B cell (primary cell): ENCODE measurements at regions not wholly inside any gene's neighbourhood (a gene's known extent, or its start where the extent isn't known, plus 50 kb on each side); places are given as distances from the start of the nearest gene placed in this dataset.

Experiments used
- ATAC-seq: fragments of 200-7000 bp; cut with Tn5 transposase; one replicate; pipeline ENCODE4 v1.10.0; 2021; ENCODE audit warnings: low read depth, mild to moderate bottlenecking, moderate number of reproducible peaks, moderate library complexity
- CTCF ChIA-PET: fragments of 350-600 bp; sonication (Branson Sonifier 250); formaldehyde crosslinking; loops from one replicate; lab custom pipeline; 2021; ENCODE audit warnings: antibody characterized with exemption, inconsistent platforms; lab: Charles Lee
- POLR2A ChIA-PET: fragments of 350-600 bp; sonication (Branson Sonifier 250); formaldehyde crosslinking; loops from one replicate; lab custom pipeline; 2021; ENCODE audit warnings: antibody characterized with exemption; lab: Charles Lee
- DNase-seq: peaks from one replicate; pipeline ENCODE4 v3.0.0; 2013
- H2AFZ ChIP-seq: 2 replicates; pipeline ENCODE4 v1.6.1; 2012; ENCODE audit warnings: mild to moderate bottlenecking, low read depth, low read length; ENCODE audit not compliant: insufficient read depth, poor library complexity, severe bottlenecking
- H3K27ac ChIP-seq, 2 donors: 1 replicate in 1 of 2; 2 replicates in 1 of 2; pipeline ENCODE4 v1.5.1; 2012 to 2013; ENCODE audit warnings: low read length in 2 of 2, mild to moderate bottlenecking in 2 of 2, moderate library complexity in 1 of 2
- H3K27me3 ChIP-seq, 4 experiments: fragments of 200-600 bp in 1 of 4; sonication (generic) in 1 of 4; replicated peaks in 1 of 4; 1 replicate in 2 of 4; 2 replicates in 2 of 4; pipeline versions ENCODE4 v1.6.1 to v1.7.0; 2013 to 2016; ENCODE audit warnings: low read length in 3 of 4, mild to moderate bottlenecking in 2 of 4, mixed read lengths in 1 of 4, moderate library complexity in 1 of 4; ENCODE audit not compliant: insufficient read depth in 4 of 4, control insufficient read depth in 3 of 4; ENCODE audit errors: control extremely low read depth in 1 of 4
- H3K36me3 ChIP-seq, 2 experiments: replicated peaks in 1 of 2; 1 replicate in 1 of 2; 2 replicates in 1 of 2; pipeline versions ENCODE4 v1.6.1 to v1.7.1; 2013; ENCODE audit warnings: low read length in 1 of 2; ENCODE audit not compliant: insufficient read depth in 2 of 2, control insufficient read depth in 1 of 2; ENCODE audit errors: control extremely low read depth in 1 of 2, extremely low read depth in 1 of 2
- H3K4me1 ChIP-seq, 2 donors: fragments of 200-600 bp in 1 of 2; sonication (generic) in 1 of 2; 1 replicate in 1 of 2; 2 replicates in 1 of 2; pipeline versions ENCODE4 v1.5.1 to v1.6.1; 2013 to 2017; ENCODE audit warnings: low read length in 2 of 2; ENCODE audit not compliant: control insufficient read depth in 2 of 2, insufficient read depth in 2 of 2
- H3K4me2 ChIP-seq: replicated peaks from 2 replicates; pipeline ENCODE3; 2012; ENCODE audit warnings: mild to moderate bottlenecking, low read depth, low read length; ENCODE audit not compliant: poor library complexity, severe bottlenecking
- H3K4me3 ChIP-seq, 5 experiments: fragments of 200-600 bp in 1 of 5; sonication (generic) in 1 of 5; 1 replicate in 3 of 5; 2 replicates in 2 of 5; pipeline versions ENCODE4 v1.5.1 to v1.7.0; 2011 to 2016; ENCODE audit warnings: low read length in 4 of 5, mild to moderate bottlenecking in 4 of 5, low read depth in 2 of 5, control low read depth in 1 of 5, moderate library complexity in 1 of 5; ENCODE audit not compliant: insufficient read depth in 1 of 5; ENCODE audit errors: control extremely low read depth in 1 of 5, extremely low read depth in 1 of 5
- H3K79me2 ChIP-seq: fragments of 200-600 bp; sonication (generic); one replicate; pipeline ENCODE4 v1.6.0; 2016; ENCODE audit warnings: low read length; ENCODE audit not compliant: control insufficient read depth, insufficient read depth
- H3K9ac ChIP-seq: fragments of 200-600 bp; sonication (generic); 2 replicates; pipeline ENCODE4 v1.6.1; 2017; ENCODE audit warnings: mild to moderate bottlenecking, low read length, moderate library complexity
- H3K9me3 ChIP-seq, 3 donors: one replicate each; pipeline versions ENCODE4 v1.6.1 to v1.7.1; 2013; ENCODE audit warnings: low read length in 2 of 3; ENCODE audit not compliant: control insufficient read depth in 2 of 3, insufficient read depth in 1 of 3; ENCODE audit errors: control extremely low read depth in 1 of 3
- H4K20me1 ChIP-seq: 2 replicates; pipeline ENCODE4 v1.6.0; 2012; ENCODE audit warnings: mild to moderate bottlenecking, low read length; ENCODE audit not compliant: insufficient read depth, control insufficient read depth, poor library complexity, severe bottlenecking
- H3K27ac Mint-ChIP-seq: one replicate; pipeline ENCODE4 v1.8.0; 2021; ENCODE audit warnings: mixed read lengths
- H3K27me3 Mint-ChIP-seq: one replicate; pipeline ENCODE4 v1.8.0; 2021; ENCODE audit warnings: mixed read lengths
- H3K4me1 Mint-ChIP-seq: one replicate; pipeline ENCODE4 v1.8.0; 2021; ENCODE audit warnings: mixed read lengths
- H3K4me3 Mint-ChIP-seq: one replicate; pipeline ENCODE4 v1.8.0; 2021; ENCODE audit warnings: mixed read lengths
- H3K9me3 Mint-ChIP-seq: one replicate; pipeline ENCODE4 v1.8.0; 2022; ENCODE audit warnings: mixed read lengths; ENCODE audit not compliant: insufficient read depth
- EZH2 ChIP-seq: IDR thresholded peaks from 2 replicates; pipeline ENCODE4 v1.6.1; 2012; ENCODE audit warnings: borderline replicate concordance, low read depth, mild to moderate bottlenecking, moderate library complexity, low read length; ENCODE audit not compliant: insufficient read depth, poor library complexity, severe bottlenecking
- whole genome bisulfite sequencing: methylation state at CpG from one replicate; pipeline ENCODE4 v1.1.5; 2013; ENCODE audit warnings: missing lambda C conversion rate; ENCODE audit not compliant: insufficient coverage; 5-methylcytosine and 5-hydroxymethylcytosine counted together
- intact Hi-C: fragments of 100-400 bp; cut with micrococcal nuclease; formaldehyde crosslinking; loops from one replicate; pipeline ENCODE4 v1.10.0; 2022

GRCh38 chr12:88921890-88922532 is 341.7 kb upstream of the KITLG start:
- Mint-ChIP-seq H3K4me1 (no peaks in the 10 kb centered on the region), H3K9me3 (no peaks in the 10 kb centered on the region), H3K4me3 (no peak overlapping the region), H3K27ac (no peak overlapping the region), H3K27me3 (no peaks in the 10 kb centered on the region)
- Histone ChIP-seq H3K36me3 (no peaks in the 10 kb centered on the region), H3K4me1 (no peaks in the 10 kb centered on the region), H3K9ac (no peak overlapping the region), H3K9me3 (no peaks in the 10 kb centered on the region), H3K4me2 (no peak overlapping the region), H3K27me3 (no peaks in the 10 kb centered on the region), H3K4me3 (no peak overlapping the region), H4K20me1 (no peaks in the 10 kb centered on the region), H3K79me2 (no peaks in the 10 kb centered on the region), H3K27ac (no peak overlapping the region), H2AFZ (no peak overlapping the region)
- no peak for DNase-seq
- ChIA-PET CTCF (no interaction called here), POLR2A (no interaction called here)
- intact Hi-C loops: no loop called here
- no peak for TF ChIP-seq EZH2
- WGBS: 87% methylated on average over 3 of the region's 3 CpGs
- ATAC-seq: no peak

- WGBS: no CpG with 5 or more reads among the region's 1 CpG
- H3K27me3 ChIP-seq: no peaks in the 10 kb centered on the region
- POLR2A ChIA-PET: interaction anchor here (0.7 kb wide), 1 partner anchor 237 kb away, joined by 3 read pairs; no protein-coding TSS in a partner anchor
- no peaks in the 10 kb centered on the region for H3K9me3 ChIP-seq
- no peak overlapping the region for H3K9ac ChIP-seq
- no peaks in the 10 kb centered on the region for H3K4me1 ChIP-seq
- Mint-ChIP-seq H3K4me3 (no peak overlapping the region), H3K27ac (no peak overlapping the region), H3K9me3 (no peaks in the 10 kb centered on the region), H3K27me3 (no peaks in the 10 kb centered on the region), H3K4me1 (no peaks in the 10 kb centered on the region)
- no peak overlapping the region for H3K27ac ChIP-seq
- DNase-seq (no peak), ATAC-seq (no peak)
- no peaks in the 10 kb centered on the region for H3K36me3 ChIP-seq
- intact Hi-C loops: no loop called here
- H3K4me3 ChIP-seq: no peak overlapping the region
- H2AFZ ChIP-seq: no peak overlapping the region
- no peaks in the 10 kb centered on the region for H4K20me1 ChIP-seq
- no peaks in the 10 kb centered on the region for H3K79me2 ChIP-seq
- CTCF ChIA-PET: no interaction called here
- no peak overlapping the region for H3K4me2 ChIP-seq
- no peak for TF ChIP-seq EZH2
Measured at GRCh38 chr12:88921434-88921833, 341.2 kb upstream of the KITLG start.
